Amniotic epithelial cell (primary cell): ENCODE measurements at regions not wholly inside any gene's neighbourhood (a gene's known extent, or its start where the extent isn't known, plus 50 kb on each side); places are given as distances from the start of the nearest gene placed in this dataset.
A peak's percentile ranks its signal among the peaks of the same experiment; 100 is the strongest.

Experiments used
- DNase-seq: peaks from one replicate; pipeline ENCODE4 v3.0.0-alpha.2; 2010; ENCODE audit warnings: low read depth

DNA sequence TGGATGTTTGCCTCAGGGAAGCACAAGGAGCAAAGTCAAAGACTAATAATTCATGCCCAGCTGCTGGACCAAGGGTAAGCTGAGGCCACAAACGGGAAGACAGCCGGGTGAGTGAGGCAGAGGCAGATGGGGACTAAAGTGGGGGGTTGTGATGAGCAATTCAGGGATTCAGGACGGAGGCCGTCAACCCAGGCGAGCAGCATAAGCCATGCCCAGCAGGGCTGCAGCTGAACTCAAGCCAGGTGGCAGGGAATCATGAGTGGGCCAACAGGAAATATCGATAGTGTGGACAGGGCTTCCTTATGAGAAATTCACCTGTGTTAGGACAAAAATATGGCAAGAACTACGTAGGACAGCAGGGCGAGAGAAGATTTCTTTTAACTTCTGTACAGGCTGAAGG, 246.8 kb downstream of the CDC5L start:
- no peak for DNase-seq

DNA sequence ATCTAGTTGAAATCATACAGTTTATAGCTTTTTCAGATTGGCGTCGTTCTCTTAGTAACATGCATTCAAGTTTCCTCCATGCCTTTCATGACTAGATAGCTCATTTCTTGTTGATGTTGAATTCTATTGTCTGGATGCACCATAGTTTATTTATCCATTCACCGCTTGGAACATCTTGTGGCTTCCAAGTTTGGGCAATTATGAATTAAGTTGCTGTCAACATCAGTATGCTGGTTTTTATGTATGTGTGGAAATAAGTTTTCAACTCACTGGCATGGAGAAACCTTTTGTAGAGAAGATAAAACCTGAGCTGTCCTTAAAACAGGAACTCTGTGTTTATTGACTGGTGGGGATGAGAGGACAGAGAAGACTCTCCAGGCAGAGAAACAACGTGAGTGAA, 248.0 kb downstream of the CDC5L start:
- DNase-seq, result peak; percentile 77

DNA sequence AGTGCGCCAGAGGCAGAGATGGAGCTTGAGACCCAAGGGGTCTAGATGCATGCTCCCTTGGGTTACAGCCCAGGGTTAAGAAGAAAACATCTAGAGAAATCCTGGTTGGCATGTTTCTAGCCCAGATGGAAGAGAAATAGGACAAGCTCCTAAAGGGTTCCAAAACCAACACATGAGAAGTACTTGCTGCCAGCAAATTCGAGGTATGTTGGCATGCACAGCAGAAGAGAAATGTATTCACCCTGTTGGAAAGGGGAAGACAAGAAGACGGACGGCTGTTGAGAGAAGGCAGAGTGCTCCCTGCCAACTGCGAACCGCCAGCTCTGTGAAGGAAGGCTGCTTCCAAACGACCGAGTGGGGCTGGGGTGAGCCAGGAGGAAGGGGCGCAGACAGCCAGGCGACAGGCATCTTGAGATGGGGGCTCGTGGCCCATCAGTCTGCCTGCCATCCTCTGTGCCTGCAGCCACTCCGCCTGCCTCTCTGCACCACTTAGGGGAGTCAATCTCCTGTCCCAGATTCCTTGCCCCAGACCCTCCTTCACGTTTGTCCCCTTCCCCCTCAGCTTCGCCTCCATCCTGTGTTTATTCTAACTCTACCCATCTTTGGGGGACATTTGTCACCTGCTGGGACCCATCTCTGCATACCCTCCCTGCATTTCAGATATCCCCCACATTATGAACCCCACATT, 249.2 kb downstream of the CDC5L start:
- DNase-seq, result no peak

DNA sequence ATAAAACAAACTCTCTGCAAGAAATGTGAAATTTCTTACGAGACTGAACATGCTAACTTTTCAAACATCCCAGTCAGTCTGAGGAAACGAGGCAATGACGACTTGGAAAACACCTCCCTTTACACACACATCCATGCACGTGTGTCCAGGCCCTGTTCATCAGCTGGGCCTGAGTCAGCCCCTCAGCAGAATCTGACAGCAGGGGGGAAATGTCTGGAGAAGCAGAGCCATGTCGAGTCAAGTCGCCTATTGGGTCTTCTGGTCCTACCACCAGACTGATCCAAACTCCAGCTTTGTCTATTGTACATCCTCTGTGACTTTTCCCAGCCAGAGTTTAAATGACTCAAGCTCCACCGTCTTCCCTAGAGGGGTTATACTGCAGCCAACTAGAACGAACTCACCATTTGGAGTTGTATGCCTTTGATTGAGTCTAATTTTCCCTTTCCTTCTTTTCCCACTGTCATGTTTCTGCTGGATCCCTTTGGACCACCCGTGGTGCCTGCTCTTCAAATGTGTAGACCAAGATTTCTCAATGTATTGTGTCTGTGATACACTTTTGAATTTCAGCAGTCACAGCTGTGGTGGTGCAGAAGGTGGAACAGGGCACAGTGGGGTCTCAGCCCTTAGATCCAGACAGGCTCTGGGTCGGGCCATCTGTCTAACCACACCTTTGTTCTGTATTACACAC, 254.0 kb downstream of the CDC5L start:
- DNase-seq, result no peak

DNA sequence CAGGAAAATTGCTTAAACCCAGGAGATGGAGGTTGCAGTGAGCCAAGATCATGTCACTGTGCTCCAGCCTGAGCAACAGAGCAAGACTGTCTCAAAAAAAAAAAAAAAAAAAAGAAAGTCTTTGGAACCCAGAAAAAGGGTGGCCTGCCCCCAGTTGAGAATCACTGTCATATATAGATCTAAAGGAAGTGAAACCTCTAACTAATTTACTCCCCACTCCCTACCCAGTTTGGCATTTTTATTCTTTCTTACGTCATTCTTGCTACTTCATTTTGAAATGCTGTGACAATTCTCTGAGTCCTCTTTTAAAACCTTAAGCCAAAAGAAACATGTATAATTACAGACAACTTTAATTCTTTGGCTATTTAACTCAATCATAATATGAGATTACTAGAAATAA, 254.8 kb downstream of the CDC5L start:
- no peak for DNase-seq

DNA sequence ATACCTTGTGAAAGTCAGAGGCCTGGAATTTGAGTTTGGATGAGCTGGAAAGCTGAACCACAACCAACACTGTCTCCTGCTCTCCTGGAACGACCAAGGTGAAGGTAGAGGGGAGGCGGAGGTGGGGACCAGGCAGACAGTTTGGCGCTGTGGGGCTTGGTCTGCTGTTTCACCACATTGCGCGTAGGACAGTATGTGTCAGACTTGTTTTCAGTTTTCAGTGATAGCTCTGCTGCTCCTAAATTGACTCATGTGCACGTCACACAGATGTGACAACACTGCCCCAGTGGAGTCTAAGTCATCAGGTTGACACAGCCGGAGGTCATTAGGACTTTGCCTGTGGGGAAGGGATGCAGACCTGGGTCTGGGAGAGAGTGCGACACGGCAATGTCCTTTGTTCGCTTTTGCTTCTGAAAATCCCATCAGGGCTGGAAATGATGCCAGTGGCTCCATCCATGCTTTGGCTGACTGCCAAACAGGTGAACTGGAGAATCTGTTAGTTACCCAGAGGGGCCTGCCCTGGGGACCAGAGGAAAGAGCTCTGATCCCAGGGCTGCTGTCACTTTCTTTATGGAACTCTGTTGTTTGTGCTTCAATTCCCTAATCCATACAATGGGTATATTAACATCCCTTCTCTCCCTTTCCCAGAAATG, 255.5 kb downstream of the CDC5L start:
- DNase-seq, result peak; percentile 66

DNA sequence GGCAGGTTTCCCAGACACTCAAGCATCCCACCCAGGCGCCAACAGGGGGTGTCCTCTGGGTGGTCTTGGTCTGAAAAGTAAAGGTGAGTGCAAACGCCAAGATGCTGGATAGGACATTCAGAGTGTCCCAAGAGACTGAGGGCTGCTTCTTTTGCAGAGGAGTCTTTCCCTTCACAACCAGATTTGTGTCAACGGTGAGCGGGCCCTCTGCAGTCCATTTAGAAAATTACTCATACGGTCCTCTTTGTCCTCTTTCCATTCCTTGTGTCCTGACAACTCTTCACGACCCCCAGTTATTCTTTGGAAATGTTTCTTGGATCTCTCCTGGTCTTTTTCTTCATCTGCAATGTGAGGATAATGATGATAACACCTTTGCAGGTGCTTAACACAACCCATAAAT, 257.8 kb downstream of the CDC5L start:
- no peak for DNase-seq

DNA sequence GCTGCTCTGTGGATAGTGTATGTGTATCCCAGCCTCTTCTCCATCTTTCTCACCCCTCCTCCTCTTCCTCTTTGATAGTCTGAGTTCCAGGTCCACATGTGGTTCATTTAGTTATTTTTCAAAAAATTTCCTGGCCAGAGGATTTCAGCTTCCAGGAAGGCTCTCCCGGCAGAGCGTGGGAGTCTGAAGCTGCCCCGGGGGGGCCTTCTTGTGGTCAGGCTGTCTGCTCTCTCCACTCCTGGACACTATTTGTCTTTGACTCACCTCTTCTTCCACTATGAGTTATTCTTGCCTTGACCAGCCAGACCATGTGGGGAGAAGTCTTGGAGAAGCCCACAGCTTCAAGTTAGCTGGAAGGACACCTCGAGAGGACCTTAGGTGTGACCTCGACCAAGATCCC, 258.8 kb downstream of the CDC5L start:
- peak; percentile 93 for DNase-seq

DNA sequence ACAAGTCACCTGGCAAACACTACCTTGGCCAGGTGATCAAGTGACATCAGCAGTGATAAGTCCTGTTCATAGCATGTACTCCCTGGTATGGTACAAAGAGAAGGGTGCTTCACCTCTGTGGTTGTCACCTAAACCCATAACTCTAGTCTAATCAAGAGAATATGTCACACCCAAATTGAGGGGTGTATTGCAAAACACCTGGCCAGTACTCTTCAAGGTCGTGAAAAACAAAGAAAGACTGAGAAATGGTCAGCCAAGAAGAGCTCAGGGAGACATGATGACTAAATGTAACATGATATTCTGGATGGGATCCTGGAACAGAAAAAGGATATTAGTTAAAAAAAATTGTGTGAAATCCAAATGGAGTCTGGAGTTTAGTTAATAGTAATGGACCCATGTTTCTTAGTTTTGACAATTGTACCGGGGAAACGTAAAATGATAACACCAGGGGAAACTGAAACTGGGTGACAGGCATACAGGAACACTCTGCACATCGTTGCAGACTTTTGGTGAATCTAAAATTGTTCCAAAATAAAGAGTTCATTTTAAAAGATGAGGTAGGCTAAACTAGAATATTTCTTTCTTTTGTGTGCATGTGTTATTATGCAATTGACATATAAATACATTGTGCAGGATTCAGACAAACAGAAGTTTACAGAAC, 262.0 kb downstream of the CDC5L start:
- DNase-seq, result peak; percentile 67

DNA sequence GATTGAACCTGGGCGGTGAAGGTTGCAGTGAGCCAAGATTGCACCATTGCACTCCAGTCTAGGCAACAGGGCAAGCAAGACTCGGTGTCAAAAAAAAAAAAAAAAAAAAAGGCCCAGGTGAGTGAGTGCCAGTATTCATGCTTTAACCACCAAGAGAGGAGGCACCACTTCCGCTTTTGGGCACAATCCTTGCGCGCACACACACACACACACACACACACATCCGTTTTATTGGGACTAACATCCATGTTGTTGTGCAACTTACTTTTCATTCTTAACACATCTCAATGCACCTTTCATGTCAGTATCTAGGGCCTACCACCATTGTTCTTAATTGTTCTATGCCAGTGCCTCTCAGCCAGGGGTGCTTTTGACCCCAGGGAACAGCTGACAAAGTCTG, 263.0 kb downstream of the CDC5L start:
- no peak for DNase-seq

DNA sequence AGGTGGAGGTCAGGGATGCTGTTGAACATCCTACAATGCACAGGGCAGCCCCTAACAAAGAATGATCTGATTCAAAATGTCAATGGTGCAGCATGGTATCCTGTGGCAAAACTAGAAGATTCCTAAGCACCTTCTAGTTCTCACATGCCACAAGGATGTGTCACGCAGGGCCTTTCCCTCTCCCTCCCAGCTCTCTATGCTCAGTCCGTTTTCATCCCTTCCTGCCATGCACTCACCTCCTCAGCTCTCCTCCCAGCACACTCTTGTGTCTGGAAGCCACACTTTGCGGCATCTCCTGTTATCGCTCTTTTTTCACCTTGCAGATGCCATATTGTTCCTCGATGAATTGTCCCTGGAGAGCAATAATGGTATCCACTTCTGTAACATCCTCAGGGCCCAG, 263.4 kb downstream of the CDC5L start:
- DNase-seq, result peak; percentile 73

DNA sequence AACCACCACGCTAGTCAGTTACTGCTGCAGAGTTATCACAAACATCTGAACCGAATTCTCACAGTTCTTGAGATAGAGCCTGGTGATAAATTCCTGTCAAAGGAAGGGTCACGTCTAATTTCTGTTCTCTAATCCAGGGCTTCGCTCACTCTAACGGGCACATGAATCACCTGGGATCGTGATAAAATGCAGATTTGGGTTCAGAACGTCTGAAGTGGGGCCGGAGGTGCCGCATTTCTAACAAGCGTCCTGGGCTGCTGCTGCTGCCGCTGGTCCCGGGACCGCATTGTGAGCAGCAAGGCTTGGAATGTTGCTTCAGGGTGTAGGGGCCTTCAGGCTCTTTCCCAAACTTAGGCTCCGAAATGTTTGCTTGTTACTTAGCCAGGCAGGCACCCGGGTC, 264.1 kb downstream of the CDC5L start:
- DNase-seq, result peak; percentile 74

DNA sequence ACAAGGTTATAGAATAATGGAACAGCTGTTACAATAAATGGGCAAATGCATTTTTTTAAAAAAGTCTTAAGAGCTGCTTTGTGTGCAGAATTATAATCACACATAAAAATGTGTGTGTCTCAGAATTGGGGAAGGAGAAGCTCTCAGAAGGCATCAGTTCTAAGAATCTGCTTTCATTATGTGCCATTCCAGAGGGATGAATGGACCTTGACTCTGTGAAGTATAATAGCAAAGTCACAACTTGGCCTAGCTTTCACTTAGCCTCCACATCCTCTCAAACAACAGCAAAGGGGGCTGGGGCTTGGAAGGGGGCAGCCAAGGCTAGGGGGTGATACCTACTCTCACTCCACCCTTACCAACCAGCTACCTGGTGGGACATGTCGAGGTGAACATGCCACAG, 265.0 kb downstream of the CDC5L start:
- DNase-seq, result peak; percentile 46

DNA sequence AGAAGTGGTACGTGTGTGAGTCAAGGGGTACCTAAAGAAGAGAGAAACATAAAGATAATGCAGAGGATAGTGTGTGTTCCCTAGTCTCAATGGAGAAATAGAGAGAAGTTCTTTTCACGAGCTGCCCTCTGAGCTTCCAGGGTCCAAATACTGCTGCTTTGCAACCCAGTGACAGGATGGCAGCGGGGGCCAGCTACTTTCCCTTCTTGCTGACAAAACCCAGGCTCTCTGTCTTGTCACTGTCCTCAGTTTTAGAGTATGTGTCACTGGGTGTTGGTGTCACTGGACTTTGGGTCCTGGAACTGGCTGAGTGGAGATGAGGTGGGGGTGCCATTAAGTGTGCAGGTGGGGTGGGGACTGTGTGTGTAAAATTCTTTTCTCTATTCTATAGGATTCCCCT, 265.6 kb downstream of the CDC5L start:
- DNase-seq, result no peak

DNA sequence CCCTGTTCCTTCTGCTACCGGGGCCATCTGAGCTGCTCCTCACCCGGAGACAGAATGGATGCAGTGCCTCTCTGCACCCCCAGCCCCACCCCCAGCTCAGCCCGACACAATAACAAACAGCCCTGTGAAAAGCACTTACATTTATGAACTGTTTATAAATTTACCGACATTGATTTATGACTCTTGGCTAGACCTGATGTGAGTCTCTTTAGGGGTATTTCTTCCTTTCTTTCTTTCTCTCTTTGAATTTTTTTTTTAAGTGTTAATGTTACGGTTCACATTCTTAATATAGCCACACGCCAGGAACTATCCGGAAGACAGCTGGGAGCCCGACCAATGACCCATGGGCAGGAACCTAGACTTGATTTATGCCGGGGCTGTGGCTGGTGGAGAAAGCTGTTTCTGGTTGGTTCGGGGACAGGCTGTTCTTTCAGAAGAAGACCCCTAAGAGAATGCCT, 266.3 kb downstream of the CDC5L start:
- peak; percentile 81 for DNase-seq

DNA sequence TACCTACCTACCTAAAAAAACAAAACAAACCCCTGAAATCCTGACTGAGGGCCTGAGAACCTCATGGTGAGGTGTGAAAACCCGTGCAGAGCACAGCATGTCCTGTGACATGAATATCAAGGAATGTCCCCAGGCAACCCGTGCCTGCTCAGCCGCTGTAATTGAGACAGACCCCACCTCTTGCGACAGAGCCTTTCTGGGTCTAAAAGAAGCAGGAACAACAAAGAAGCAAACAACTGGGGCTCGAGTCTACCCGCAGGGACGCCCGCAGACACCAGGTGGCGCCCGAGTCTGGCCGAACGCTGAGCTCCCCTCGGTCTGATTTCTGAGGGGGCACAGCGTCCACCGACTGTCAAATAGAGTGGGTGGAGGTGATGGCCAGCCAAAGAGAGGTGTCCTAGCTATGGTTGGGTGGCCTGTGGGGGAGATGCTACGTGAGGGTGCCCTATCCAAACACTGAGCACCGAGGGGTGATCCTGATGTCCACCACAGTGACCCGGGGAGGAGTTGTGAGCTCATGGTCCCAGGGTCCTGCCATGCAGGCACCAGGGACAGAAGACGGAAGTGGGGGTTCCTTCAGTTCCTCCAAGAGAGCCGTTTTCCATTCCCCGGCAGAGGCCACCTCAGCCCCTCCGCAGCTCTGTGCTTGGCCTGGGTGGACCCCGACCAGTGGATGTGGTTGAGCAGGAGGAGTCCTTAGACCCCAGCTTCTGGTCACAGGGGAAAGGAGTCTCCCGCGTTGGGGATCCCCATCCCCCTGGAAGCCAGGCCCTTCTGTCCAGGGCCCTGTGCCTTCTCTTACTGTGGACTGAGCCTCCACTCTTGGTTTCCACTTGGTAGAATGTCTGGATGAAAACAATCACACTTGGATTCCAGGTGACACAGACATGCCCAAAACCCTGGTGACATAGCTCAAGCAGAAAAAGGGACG, 268.2 kb downstream of the CDC5L start:
- DNase-seq, result peak; percentile 84

DNA sequence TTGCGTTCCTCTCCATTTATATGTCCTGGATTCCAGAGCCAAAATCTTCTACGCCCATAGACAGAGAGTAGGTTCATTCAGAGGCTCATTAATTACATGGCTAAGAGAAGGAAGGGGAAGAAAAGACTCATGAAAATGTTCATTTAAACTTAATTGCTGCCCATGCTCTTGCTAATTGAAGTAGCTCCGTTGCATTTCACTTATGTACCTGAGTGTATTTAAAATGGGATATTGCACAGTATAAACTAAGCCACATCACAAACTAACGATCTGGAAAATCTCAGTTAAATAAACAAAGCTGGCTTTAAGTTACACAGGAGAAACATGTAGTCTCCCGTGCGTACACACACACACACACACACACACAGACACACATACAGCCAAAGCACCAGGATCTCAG, 269.2 kb downstream of the CDC5L start:
- DNase-seq, result no peak

DNA sequence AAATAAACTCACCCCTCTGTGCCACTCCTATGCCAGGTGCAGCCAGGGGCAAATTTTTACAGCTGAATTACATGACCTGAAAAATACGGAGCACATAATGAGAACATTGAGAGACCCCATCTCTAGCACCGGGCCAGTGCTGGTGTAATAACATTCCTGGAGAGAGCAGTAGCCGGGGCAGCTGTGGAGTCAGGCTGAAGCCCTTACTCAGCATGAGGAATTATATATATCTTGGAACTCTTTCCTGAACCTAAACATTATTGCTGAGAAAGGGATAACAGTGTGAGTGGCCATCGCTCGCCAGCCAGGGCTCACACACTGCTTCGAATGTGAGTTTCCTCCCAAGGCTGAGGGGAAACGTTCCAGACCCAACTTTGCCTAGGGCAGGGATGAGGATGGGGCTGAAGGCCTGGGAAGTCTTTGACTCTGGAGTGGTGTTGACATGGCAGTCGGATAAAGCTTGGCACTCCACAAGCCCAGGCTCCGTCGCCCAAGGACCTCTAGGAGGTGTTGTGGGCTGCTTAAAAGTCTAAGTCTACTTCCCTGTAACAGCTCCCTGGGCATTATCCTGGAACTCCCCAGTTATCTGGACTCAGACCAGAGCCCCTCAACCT, 269.8 kb downstream of the CDC5L start:
- DNase-seq, result no peak

DNA sequence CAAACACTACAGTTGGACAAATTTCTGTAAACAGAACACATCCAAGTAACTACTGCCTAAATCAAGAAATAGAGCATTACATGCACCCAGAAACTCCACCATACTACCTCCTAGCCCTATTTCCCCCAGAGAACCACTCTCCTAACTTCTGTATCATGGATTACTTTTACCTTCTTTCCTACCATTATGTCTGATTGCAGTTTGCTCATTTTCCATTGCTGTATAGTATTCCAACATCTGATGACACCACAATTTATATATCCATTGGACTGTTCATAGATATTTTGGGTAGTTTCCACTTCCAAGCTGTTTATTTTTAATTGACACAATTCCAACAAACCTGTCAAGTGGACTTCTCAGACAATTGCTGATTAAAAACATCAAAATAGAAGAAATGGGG, 271.1 kb downstream of the CDC5L start:
- DNase-seq, result no peak

DNA sequence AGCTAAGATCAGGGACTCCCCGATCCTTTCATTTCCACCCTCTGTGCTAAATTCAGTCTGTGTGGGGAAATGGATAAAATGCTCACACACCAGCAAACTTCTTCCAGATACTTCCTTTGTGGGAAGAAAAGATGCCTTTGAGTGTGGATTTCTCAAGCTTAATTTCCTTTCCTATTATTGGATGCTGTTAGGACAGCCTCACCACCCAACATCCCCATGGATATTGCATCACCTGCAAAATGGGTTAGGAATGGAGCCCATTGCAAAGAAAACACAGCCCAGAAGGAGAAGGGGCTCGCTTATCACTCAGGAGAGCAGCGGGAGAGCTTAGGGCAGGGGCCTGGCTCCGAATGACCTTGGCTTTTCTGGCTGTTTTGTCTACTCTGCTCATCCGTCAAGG, 272.2 kb downstream of the CDC5L start:
- no peak for DNase-seq

DNA sequence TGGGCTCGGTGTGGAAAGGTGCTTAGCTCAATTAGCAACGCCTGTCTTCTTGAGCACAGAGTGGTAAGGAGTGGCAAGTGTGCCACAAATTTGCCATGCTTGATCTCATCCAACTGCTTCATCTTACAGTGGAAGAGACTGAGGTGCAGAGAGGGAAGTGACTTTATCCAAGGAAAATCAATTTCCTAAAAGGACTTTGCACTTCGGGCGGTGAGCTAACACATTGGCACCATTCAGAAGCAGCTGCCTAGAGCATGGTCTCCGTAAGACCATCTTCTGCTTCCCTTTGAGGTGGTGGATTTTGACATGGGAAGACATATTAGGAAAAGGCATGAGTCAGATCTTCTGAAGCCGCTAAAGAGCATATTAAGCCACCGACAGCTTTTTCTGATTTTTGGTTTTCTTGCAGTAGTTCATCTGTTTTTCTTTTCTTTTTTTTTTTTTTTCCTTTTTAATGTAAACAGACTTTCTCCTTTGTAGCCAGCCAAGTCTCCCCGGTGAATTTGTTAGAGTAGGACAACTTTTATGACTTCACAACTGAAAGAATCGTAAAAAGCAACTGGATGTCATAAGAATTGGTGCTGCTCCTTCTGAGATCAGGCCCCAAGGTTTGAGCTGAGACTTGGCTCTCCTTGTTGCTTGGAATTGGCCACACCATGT, 273.2 kb downstream of the CDC5L start:
- DNase-seq, result no peak
